ENCODE measurements at regions not wholly inside any gene's neighbourhood (a gene's known extent, or its start where the extent isn't known, plus 50 kb on each side); places are given as distances from the start of the nearest gene placed in this dataset.

- intact Hi-C loops (cut with micrococcal nuclease) = no loop called here
- ATAC-seq = no peak
Measured at GRCh38 chr2:107266555-107266954, 380.6 kb upstream of the ST6GAL2 start.

DNA sequence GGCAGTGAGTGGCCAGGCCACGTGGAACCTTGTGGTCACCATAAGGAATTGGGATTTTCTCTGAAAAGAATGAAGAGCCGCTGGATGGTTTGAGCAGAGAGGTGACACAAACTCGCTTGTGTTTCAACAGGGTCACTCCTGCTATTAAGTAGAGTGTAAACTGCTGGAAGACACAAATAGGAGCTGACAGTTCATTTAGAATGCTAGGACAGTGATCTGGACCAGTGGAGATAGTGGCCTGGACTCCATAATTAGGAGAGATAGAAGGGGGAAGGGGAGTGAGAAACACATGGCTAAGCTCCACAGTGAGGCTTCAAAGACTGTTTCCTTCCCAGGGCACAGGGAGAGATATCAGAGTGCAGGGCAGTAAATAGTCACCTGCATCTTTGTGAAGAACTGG lies 381.1 kb upstream of the ST6GAL2 start:
- intact Hi-C loops (cut with micrococcal nuclease) = no loop called here
- ATAC-seq = no peak
- DNase-seq = no peak

More at GRCh38 chr2:107266555-107266954, 380.6 kb upstream of the ST6GAL2 start:
- DNase-seq = no peak

- ATAC-seq (no peak), DNase-seq (no peak)
Measured at GRCh38 chr2:107276034-107276433, 390.1 kb upstream of the ST6GAL2 start.

GRCh38 chr2:107278672-107279071 lies 392.7 kb upstream of the ST6GAL2 start:
- ATAC-seq = no peak
- intact Hi-C loops (cut with micrococcal nuclease) = no loop called here

More at GRCh38 chr2:107276034-107276433, 390.1 kb upstream of the ST6GAL2 start:
- intact Hi-C loops (cut with micrococcal nuclease) = no loop called here

GRCh38 chr2:107281637-107282036 lies 395.7 kb upstream of the ST6GAL2 start:
- intact Hi-C loops (cut with micrococcal nuclease) = no loop called here
- no peak for DNase-seq

More at GRCh38 chr2:107278672-107279071, 392.7 kb upstream of the ST6GAL2 start:
- DNase-seq = no peak

DNA sequence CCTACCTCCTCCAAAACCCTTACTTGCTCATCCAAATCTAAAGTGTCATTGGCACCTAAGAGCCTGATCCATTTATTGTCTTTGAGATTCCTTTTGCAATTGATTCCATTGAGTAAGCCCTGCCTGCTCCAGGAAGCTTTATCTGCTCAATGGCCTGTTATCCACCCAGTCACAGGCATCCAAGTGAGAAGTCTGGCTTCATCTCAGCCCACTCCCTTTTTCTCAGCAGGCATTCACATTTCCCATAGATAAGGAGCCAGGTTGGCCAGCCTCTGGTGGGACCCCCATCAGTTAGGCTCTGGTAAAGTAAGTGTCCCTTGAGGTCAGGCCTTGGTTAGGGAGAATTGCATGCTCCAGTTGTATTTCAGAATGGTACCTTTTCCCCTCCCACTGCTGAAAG lies 396.2 kb upstream of the ST6GAL2 start:
- ATAC-seq (peak; percentile 68), DNase-seq (no peak)
- intact Hi-C loops (cut with micrococcal nuclease) = no loop called here

More at GRCh38 chr2:107281637-107282036, 395.7 kb upstream of the ST6GAL2 start:
- ATAC-seq = peak; percentile 84

GRCh38 chr2:107285621-107286299 lies 399.8 kb upstream of the ST6GAL2 start:
- DNase-seq (no peak), ATAC-seq (no peak)
- intact Hi-C loops (cut with micrococcal nuclease) = no loop called here

- ATAC-seq (no peak), DNase-seq (no peak)
- intact Hi-C loops (cut with micrococcal nuclease) = no loop called here
Measured at GRCh38 chr2:107290041-107290440, 404.1 kb upstream of the ST6GAL2 start.

- intact Hi-C loops (cut with micrococcal nuclease) = no loop called here
- ATAC-seq = no peak
- DNase-seq = no peak
Measured at GRCh38 chr2:107303964-107304363, 418.0 kb upstream of the ST6GAL2 start.

GRCh38 chr2:107305966-107306365 lies 420.0 kb upstream of the ST6GAL2 start:
- DNase-seq = no peak
- intact Hi-C loops (cut with micrococcal nuclease) = no loop called here
- ATAC-seq = no peak

GRCh38 chr2:107306881-107307280 lies 420.9 kb upstream of the ST6GAL2 start:
- DNase-seq = no peak
- ATAC-seq = no peak
- intact Hi-C loops (cut with micrococcal nuclease) = no loop called here

GRCh38 chr2:107308835-107309234 lies 422.9 kb upstream of the ST6GAL2 start:
- intact Hi-C loops (cut with micrococcal nuclease) = no loop called here
- ATAC-seq (no peak), DNase-seq (no peak)

- ATAC-seq (no peak), DNase-seq (no peak)
- intact Hi-C loops (cut with micrococcal nuclease) = no loop called here
Measured at GRCh38 chr2:107312240-107312639, 426.3 kb upstream of the ST6GAL2 start.

GRCh38 chr2:107313316-107313715 lies 427.3 kb upstream of the ST6GAL2 start:
- intact Hi-C loops (cut with micrococcal nuclease) = no loop called here
- DNase-seq (no peak), ATAC-seq (no peak)

DNA sequence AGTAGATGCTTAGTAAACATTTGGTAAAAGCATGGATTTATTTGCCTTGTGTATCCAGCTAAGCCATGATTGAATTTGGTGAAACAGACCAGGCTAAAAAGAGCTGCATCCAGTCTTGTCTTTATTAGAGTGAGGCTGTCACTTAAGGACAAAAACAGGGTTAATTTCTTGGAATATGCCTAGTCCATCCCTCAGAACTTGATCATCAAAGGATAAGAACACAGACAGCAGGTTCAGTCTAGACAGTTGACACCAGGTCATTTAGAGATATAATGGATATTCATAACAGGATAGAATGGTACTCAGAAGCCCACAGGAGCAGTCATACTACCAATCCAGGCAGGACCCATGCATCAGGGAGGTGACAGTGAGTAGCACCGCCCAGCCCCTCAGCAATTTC lies 434.9 kb upstream of the ST6GAL2 start:
- ATAC-seq (no peak), DNase-seq (no peak)
- intact Hi-C loops (cut with micrococcal nuclease) = no loop called here

- no peak for ATAC-seq
- intact Hi-C loops (cut with micrococcal nuclease) = no loop called here
- no peak for DNase-seq
Measured at GRCh38 chr2:107322416-107322815, 436.4 kb upstream of the ST6GAL2 start.

GRCh38 chr2:107323946-107324565 lies 438.1 kb upstream of the ST6GAL2 start:
- ATAC-seq = no peak

GRCh38 chr2:107325981-107326786 lies 440.2 kb upstream of the ST6GAL2 start:
- ATAC-seq = peak; percentile 93
- intact Hi-C loops (cut with micrococcal nuclease) = no loop called here
- no peak for DNase-seq

More at GRCh38 chr2:107323946-107324565, 438.1 kb upstream of the ST6GAL2 start:
- DNase-seq = no peak
- intact Hi-C loops (cut with micrococcal nuclease) = no loop called here

- ATAC-seq = no peak
- intact Hi-C loops (cut with micrococcal nuclease) = no loop called here
Measured at GRCh38 chr2:107334306-107334705, 448.3 kb upstream of the ST6GAL2 start.

GRCh38 chr2:107336526-107336925 lies 450.6 kb upstream of the ST6GAL2 start:
- intact Hi-C loops (cut with micrococcal nuclease) = no loop called here
- no peak for ATAC-seq

More at GRCh38 chr2:107334306-107334705, 448.3 kb upstream of the ST6GAL2 start:
- no peak for DNase-seq

More at GRCh38 chr2:107336526-107336925, 450.6 kb upstream of the ST6GAL2 start:
- DNase-seq = no peak

Measured in left ventricle myocardium superior (tissue), 1 donor.